ES-I3 (cell line): ENCODE measurements at regions not wholly inside any gene's neighbourhood (a gene's known extent, or its start where the extent isn't known, plus 50 kb on each side); places are given as distances from the start of the nearest gene placed in this dataset.
"Not testable (repeated sequence)": the region's sequence is repeated elsewhere in the genome, so short reads cannot be mapped to it uniquely, and the experiment has no call there.

Source experiments
- H3K36me3 ChIP-seq: 2 replicates; pipeline ENCODE4 v1.6.1; 2013; ENCODE audit warnings: mild to moderate bottlenecking, low read length, control low read depth, moderate library complexity; ENCODE audit not compliant: insufficient read depth
- H3K4me1 ChIP-seq: 2 replicates; pipeline ENCODE4 v1.6.1; 2013; ENCODE audit warnings: mild to moderate bottlenecking, control low read depth, low read length; ENCODE audit not compliant: insufficient read depth
- H3K9ac ChIP-seq: 2 replicates; pipeline ENCODE4 v1.6.1; 2013; ENCODE audit warnings: low read depth, mild to moderate bottlenecking, low read length, moderate library complexity
- H3K9me3 ChIP-seq: 2 replicates; pipeline ENCODE4 v1.6.1; 2013; ENCODE audit warnings: mild to moderate bottlenecking, low read length, moderate library complexity; ENCODE audit not compliant: control insufficient read depth, insufficient read depth

DNA sequence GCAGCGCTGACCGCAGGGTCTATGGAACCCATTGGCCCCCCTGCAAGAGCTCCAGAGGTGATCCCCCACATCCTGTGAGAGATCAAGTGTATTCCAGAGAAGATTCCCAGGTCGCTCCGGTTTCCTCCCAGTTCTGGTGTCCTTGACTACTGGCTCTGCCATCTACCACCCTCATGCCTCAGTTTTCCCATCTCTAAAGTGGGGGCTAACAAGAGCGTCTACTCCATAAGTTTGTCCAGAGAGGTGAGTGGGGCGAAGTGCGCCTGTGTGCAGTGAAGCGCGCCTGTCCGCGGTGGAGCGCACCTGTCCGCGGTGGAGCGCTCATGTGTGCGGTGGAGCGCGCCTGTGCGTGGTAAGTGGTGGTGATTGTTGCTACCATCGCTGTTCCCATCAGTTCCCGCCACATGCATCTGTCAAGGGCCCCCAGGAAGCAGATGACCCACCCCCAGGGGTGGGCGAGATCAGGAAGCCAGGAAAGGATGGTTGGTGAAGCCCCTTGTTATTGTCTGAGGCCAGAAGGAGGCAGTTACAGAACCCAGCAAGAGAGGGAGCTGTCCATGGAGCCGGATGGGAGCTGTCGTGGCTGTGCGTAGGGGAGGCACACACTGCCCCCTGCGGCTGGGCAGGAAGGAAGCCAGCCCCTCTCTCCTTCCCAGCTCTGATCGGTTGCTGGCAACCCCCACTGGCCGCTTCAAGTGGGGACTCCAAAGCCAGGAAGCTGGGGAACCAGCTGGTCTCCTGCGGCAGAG, 73.2 kb upstream of the FGF3 start:
- H3K9me3 ChIP-seq: no peaks in the 10 kb centered on the region
- H3K9ac ChIP-seq: no peak overlapping the region
- peaks cover 6% of the 10 kb centered on the region; the same call in 1 of the 2 replicates for H3K4me1 ChIP-seq
- H3K36me3 ChIP-seq: no peaks in the 10 kb centered on the region

DNA sequence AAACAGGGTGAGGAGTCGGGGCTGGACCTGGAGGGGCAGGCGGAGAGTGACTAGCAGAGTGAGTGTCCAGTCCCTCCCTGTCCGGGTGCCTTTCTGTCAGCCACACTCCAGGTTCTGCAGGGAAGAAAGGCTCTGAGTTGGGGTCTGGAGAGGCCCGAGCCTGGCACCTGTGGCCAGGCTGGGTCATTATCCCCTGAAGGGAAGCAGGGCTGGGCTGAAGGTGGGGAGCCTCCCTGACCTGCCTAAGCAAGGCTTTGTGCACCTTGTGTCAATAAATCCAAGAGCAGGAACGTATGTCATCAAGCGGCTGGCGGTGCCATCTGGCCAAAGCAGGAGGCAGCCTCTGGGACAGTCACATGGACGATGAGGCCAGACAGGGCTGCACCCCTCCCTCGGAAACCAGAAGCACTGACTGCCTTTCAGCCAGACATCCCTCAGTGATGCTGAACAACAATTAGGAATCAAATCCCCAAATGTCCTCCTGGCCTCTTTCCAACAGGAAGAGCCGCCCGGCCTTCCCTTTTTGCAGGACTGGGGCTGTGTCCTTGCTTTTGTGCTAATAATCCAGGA, 73.9 kb upstream of the FGF3 start:
- H3K36me3 ChIP-seq: no peaks in the 10 kb centered on the region
- H3K9ac ChIP-seq: no peak overlapping the region
- peaks cover 6% of the 10 kb centered on the region; the same call in 1 of the 2 replicates for H3K4me1 ChIP-seq
- no peaks in the 10 kb centered on the region for H3K9me3 ChIP-seq

DNA sequence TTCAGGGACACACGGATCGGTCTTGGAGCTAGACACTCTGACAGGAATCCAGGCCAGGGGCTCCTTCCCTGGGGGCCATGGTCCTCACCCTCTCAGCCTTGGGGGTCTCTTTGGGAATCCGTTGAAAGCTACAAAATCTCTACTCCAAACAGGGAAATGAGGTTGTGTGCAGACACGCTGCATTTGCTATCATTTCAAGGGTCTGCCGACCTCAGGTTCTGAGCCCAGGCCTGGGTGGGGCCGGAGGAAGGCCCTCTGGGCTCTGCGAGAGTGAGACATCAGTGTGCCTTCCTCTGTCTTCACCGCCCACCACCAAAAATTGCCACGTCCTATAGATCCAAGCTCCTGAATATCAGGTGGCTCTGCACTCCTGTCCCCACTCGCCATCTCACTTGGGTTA, 74.4 kb upstream of the FGF3 start:
- peaks cover 6% of the 10 kb centered on the region; the same call in 1 of the 2 replicates for H3K4me1 ChIP-seq
- no peaks in the 10 kb centered on the region for H3K9me3 ChIP-seq
- H3K9ac ChIP-seq: no peak overlapping the region
- no peaks in the 10 kb centered on the region for H3K36me3 ChIP-seq

DNA sequence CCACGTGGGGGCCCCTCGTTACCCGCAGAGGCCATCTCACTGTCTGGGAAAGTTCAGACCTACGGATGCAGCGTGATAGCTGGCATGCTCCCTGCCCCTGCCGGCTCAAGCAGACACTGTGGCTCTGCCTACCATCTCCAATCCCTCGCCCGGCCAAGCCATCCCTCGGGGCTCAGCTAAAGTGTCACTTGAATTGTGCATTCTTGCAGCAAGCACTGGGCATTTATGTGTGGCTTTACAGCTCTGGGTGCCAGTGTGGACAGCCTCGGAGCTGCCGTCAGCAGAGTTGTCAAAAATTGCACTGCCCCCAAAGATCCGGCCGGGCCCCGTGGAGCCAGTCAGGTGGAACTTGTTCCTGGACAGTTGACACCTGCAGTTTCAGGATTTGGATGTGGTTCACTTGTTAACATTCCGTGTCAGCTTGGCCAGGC, 75.0 kb upstream of the FGF3 start:
- no peak overlapping the region for H3K9ac ChIP-seq
- H3K9me3 ChIP-seq: no peaks in the 10 kb centered on the region
- H3K4me1 ChIP-seq: peaks cover 3% of the 10 kb centered on the region; the same call in 1 of the 2 replicates
- H3K36me3 ChIP-seq: no peaks in the 10 kb centered on the region

DNA sequence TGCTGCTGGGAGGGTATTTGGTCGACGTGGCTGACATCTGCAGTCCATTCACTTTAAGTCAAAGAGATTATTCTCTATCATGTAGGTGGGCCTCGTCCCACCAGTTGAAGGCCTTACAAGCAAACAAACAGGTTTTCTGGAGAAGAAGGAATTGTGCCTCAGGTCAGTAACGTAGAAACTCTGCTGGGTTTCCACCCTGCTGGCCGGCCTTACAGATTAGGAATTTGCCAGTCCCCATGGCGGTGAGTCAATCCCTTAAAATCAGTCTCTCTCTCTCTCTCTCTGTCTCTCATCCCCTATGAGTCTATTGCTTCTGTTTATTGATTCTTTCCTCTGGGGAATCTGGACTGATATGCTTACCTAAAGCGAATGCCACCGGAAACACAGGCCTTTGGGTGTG, 75.4 kb upstream of the FGF3 start:
- H3K4me1 ChIP-seq: no peaks in the 10 kb centered on the region
- no peaks in the 10 kb centered on the region for H3K9me3 ChIP-seq
- H3K9ac ChIP-seq: no peak overlapping the region
- no peaks in the 10 kb centered on the region for H3K36me3 ChIP-seq

DNA sequence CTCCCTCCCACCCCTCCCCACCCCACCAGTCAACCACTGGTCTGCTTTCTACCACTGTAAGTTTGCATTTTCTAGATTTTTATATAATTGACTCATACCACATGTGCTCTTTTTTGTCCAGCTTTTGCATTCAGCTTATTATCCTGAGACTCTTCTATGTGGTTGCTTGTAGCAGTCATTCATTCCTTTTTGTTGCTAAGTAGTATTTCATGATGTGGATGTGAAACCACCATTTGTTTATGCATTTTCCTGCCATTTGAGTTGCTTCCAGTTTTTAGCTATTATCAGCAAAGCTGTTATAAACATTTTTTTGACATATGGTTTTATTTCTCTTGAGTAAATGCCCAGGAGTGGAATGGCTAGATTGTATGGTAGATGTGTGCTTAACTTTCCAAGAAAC, 77.0 kb upstream of the FGF3 start:
- Histone ChIP-seq H3K4me1 (no peaks in the 10 kb centered on the region), H3K36me3 (no peaks in the 10 kb centered on the region), H3K9me3 (no peaks in the 10 kb centered on the region), H3K9ac (no peak overlapping the region)

- Histone ChIP-seq H3K9ac (no peak overlapping the region), H3K4me1 (no peaks in the 10 kb centered on the region), H3K36me3 (no peaks in the 10 kb centered on the region), H3K9me3 (no peaks in the 10 kb centered on the region)
Measured at GRCh38 chr11:69898123-69898522, 78.9 kb upstream of the FGF3 start.

- Histone ChIP-seq H3K4me1 (no peaks in the 10 kb centered on the region), H3K9me3 (no peaks in the 10 kb centered on the region), H3K9ac (no peak overlapping the region), H3K36me3 (no peaks in the 10 kb centered on the region)
Measured at GRCh38 chr11:69899957-69900821, 81.0 kb upstream of the FGF3 start.

DNA sequence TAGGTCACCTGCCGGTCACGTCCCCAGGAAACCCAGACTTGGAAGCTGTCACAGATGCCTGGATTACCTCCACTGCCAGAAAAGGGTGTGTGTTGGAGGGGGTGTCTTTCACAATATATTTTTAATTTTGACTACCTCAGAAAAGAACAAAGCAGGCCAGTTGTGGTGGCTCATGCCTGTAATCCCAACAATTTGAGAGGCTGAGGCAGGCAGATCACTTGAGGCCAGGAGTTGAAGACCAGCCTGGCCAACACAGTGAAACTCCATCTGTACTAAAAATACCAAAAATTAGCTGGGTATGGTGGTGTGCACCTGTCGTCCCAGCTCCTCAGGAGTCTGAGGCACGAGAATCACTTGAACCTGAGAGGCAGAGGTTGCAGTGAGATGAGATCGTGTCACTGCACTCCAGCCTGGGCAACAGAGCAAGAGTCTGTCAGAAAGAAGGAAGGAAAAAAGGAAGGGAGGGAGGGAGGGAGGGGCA, 81.6 kb upstream of the FGF3 start:
- not testable (repeated sequence) for H3K9me3 ChIP-seq, H3K9ac ChIP-seq, H3K36me3 ChIP-seq, H3K4me1 ChIP-seq

GRCh38 chr11:69902337-69902736, 83.1 kb upstream of the FGF3 start:
- H3K4me1 ChIP-seq: 0 out of 2 replicates have a peak, but pooled peaks cover 5% of the 10 kb centered on the region
- H3K36me3 ChIP-seq: no peaks in the 10 kb centered on the region
- H3K9me3 ChIP-seq: no peaks in the 10 kb centered on the region
- H3K9ac ChIP-seq: no peak overlapping the region

GRCh38 chr11:69903211-69903610, 84.0 kb upstream of the FGF3 start:
- H3K4me1 ChIP-seq: 0 out of 2 replicates have a peak, but pooled peaks cover 5% of the 10 kb centered on the region
- no peaks in the 10 kb centered on the region for H3K36me3 ChIP-seq
- H3K9ac ChIP-seq: no peak overlapping the region
- H3K9me3 ChIP-seq: no peaks in the 10 kb centered on the region

GRCh38 chr11:69904161-69904973, 85.2 kb upstream of the FGF3 start:
- no peaks in the 10 kb centered on the region for H3K36me3 ChIP-seq
- 0 out of 2 replicates have a peak, but pooled peaks cover 5% of the 10 kb centered on the region for H3K4me1 ChIP-seq

GRCh38 chr11:69904974-69905535, 85.8 kb upstream of the FGF3 start:
- 0 out of 2 replicates have a peak, but pooled peaks cover 5% of the 10 kb centered on the region for H3K4me1 ChIP-seq
- H3K9me3 ChIP-seq: no peaks in the 10 kb centered on the region
- no peaks in the 10 kb centered on the region for H3K36me3 ChIP-seq
- H3K9ac ChIP-seq: no peak overlapping the region

More at GRCh38 chr11:69904161-69904973, 85.2 kb upstream of the FGF3 start:
- no peaks in the 10 kb centered on the region for H3K9me3 ChIP-seq
- no peak overlapping the region for H3K9ac ChIP-seq
